ENCODE measurements at regions not wholly inside any gene's neighbourhood (a gene's known extent, or its start where the extent isn't known, plus 50 kb on each side); places are given as distances from the start of the nearest gene placed in this dataset.

DNA sequence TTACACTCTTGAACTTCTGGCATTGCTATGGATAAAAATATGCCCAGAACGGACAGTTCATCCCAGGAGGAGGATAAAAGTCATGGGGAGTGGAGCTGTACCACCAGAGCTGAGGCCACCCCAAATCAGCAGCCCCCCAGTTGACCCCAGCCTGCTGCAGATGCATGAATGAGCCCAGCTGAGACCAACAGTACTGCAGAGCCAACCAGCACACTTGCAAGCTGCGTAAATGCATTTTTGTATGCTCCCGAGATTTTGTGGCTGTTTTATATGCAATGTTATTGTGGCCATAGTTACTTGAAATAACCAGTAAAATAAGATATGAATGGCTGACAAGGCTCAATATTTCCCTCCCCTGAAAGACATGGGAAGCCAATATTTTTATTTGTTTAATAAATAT is 264.6 kb downstream of the DUSP10 start:
- TF ChIP-seq ISL1 (CRISPR knock-in tag; IDR thresholded peaks at IDR 0.05) (no peak), ZFP30 (CRISPR knock-in tag; IDR thresholded peaks at IDR 0.05) (no peak), PATZ1 (CRISPR knock-in tag; IDR thresholded peaks at IDR 0.05; ENCODE audit: borderline replicate concordance) (no peak), RARB (CRISPR knock-in tag; IDR thresholded peaks at IDR 0.05) (no peak), ZC3H10 (CRISPR knock-in tag; IDR thresholded peaks at IDR 0.05) (no peak), ZNF565 (CRISPR knock-in tag; conservative IDR thresholded peaks at IDR 0.05; ENCODE audit: low read depth) (no peak), CREB5 (CRISPR knock-in tag; IDR thresholded peaks at IDR 0.05; ENCODE audit: low read depth) (no peak), ZNF70 (CRISPR knock-in tag; IDR thresholded peaks at IDR 0.05) (no peak), ESRRG (CRISPR knock-in tag; IDR thresholded peaks at IDR 0.05) (no peak), ZFP3 (CRISPR knock-in tag; IDR thresholded peaks at IDR 0.05) (no peak), BACH2 (CRISPR knock-in tag; IDR thresholded peaks at IDR 0.05; ENCODE audit: borderline replicate concordance) (no peak), TOX (CRISPR knock-in tag; IDR thresholded peaks at IDR 0.05; ENCODE audit: borderline replicate concordance) (no peak)
- TF ChIP-seq, protein P1, sequence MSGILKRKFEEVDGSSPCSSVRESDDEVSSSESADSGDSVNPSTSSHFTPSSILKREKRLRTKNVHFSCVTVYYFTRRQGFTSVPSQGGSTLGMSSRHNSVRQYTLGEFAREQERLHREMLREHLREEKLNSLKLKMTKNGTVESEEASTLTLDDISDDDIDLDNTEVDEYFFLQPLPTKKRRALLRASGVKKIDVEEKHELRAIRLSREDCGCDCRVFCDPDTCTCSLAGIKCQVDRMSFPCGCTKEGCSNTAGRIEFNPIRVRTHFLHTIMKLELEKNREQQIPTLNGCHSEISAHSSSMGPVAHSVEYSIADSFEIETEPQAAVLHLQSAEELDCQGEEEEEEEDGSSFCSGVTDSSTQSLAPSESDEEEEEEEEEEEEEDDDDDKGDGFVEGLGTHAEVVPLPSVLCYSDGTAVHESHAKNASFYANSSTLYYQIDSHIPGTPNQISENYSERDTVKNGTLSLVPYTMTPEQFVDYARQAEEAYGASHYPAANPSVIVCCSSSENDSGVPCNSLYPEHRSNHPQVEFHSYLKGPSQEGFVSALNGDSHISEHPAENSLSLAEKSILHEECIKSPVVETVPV (CRISPR knock-in tag; IDR thresholded peaks at IDR 0.05): no peak
